Endodermal cell (in vitro differentiated cells): ENCODE measurements at regions not wholly inside any gene's neighbourhood (a gene's known extent, or its start where the extent isn't known, plus 50 kb on each side); places are given as distances from the start of the nearest gene placed in this dataset.

Experiments
- DNase-seq: peaks from one replicate; pipeline ENCODE4 v3.0.0-alpha.2; 2017
- H3K27ac ChIP-seq: 2 replicates; pipeline ENCODE4 v1.5.1; 2013; ENCODE audit warnings: mild to moderate bottlenecking, low read depth, low read length, moderate library complexity
- H3K27me3 ChIP-seq: 2 replicates; pipeline ENCODE4 v1.6.1; 2013; ENCODE audit warnings: mild to moderate bottlenecking, low read length, moderate library complexity; ENCODE audit not compliant: insufficient read depth, control insufficient read depth, poor library complexity, severe bottlenecking
- H3K36me3 ChIP-seq: 2 replicates; pipeline ENCODE4 v1.7.0; 2013; ENCODE audit warnings: mild to moderate bottlenecking, low read length, moderate library complexity; ENCODE audit not compliant: control insufficient read depth, insufficient read depth
- H3K4me1 ChIP-seq: one replicate; pipeline ENCODE4 v1.7.0; 2013; ENCODE audit warnings: low read length; ENCODE audit not compliant: control insufficient read depth, insufficient read depth
- H3K4me3 ChIP-seq: 2 replicates; pipeline ENCODE4 v1.5.1; 2013; ENCODE audit warnings: mild to moderate bottlenecking, low read length, moderate library complexity
- H3K9ac ChIP-seq: 2 replicates; pipeline ENCODE4 v1.6.1; 2013; ENCODE audit warnings: mild to moderate bottlenecking, low read length, moderate library complexity; ENCODE audit not compliant: poor library complexity, severe bottlenecking; ENCODE audit errors: extremely low read depth
- H3K9me3 ChIP-seq: 2 replicates; pipeline ENCODE4 v1.6.1; 2013; ENCODE audit warnings: mild to moderate bottlenecking, low read length, moderate library complexity; ENCODE audit not compliant: control insufficient read depth
- H3K27ac Mint-ChIP-seq: 2 replicates; pipeline ENCODE4 v1.8.0; 2020; ENCODE audit warnings: mixed read lengths
- H3K27me3 Mint-ChIP-seq: 2 replicates; pipeline ENCODE4 v1.8.0; 2021; ENCODE audit warnings: mild to moderate bottlenecking, mixed read lengths; ENCODE audit not compliant: insufficient read depth
- H3K36me3 Mint-ChIP-seq: 2 replicates; pipeline ENCODE4 v1.8.0; 2020; ENCODE audit warnings: low read depth, mixed read lengths
- H3K4me1 Mint-ChIP-seq: 2 replicates; pipeline ENCODE4 v1.8.0; 2020; ENCODE audit warnings: mixed read lengths
- H3K4me3 Mint-ChIP-seq: 2 replicates; pipeline ENCODE4 v1.8.0; 2020; ENCODE audit warnings: mild to moderate bottlenecking, moderate library complexity, mixed read lengths
- H3K9me3 Mint-ChIP-seq: 2 replicates; pipeline ENCODE4 v1.8.0; 2020; ENCODE audit warnings: mild to moderate bottlenecking, mixed read lengths
- CTCF ChIP-seq: fragments of 200-600 bp; sonication (generic); conservative IDR thresholded peaks from 2 replicates; pipeline ENCODE4 v1.5.0; 2021; ENCODE audit warnings: antibody characterized with exemption, mild to moderate bottlenecking
- WGBS, 2 experiments: methylation state at CpG; one replicate each; pipeline versions ENCODE4 v1.1.5 to v1.1.7; 2013; ENCODE audit warnings: missing lambda C conversion rate in 2 of 2, mixed read lengths in 1 of 2; ENCODE audit not compliant: insufficient coverage in 1 of 2, insufficient read length in 1 of 2; 5-methylcytosine and 5-hydroxymethylcytosine counted together

GRCh38 chr3:124605781-124606579, 124.3 kb upstream of the UMPS start:
- Mint-ChIP-seq H3K36me3 (no peaks in the 10 kb centered on the region), H3K9me3 (no peaks in the 10 kb centered on the region), H3K4me3 (no peak overlapping the region), H3K27ac (no peak overlapping the region), H3K4me1 (peaks cover 15% of the 10 kb centered on the region), H3K27me3 (no peaks in the 10 kb centered on the region)
- Histone ChIP-seq H3K9me3 (no peaks in the 10 kb centered on the region), H3K4me3 (no peak overlapping the region), H3K4me1 (peaks cover under 1% of the 10 kb centered on the region), H3K27me3 (no peaks in the 10 kb centered on the region), H3K27ac (no peak overlapping the region), H3K36me3 (no peaks in the 10 kb centered on the region), H3K9ac (no peak overlapping the region)
- no peak for TF ChIP-seq CTCF
- DNase-seq, result no peak
- 78 to 84% methylated on average over 4 to 6 of the region's 6 CpGs for WGBS, 2 experiments

- WGBS, 2 experiments, result 80 to 100% methylated on average over 1 of the region's 1 CpG
- Mint-ChIP-seq H3K27me3 (no peaks in the 10 kb centered on the region), H3K27ac (no peak overlapping the region), H3K36me3 (no peaks in the 10 kb centered on the region), H3K9me3 (no peaks in the 10 kb centered on the region), H3K4me1 (peaks cover 24% of the 10 kb centered on the region), H3K4me3 (no peak overlapping the region)
- Histone ChIP-seq H3K27me3 (no peaks in the 10 kb centered on the region), H3K36me3 (no peaks in the 10 kb centered on the region), H3K9ac (no peak overlapping the region), H3K4me3 (no peak overlapping the region), H3K27ac (no peak overlapping the region), H3K4me1 (peaks cover 5% of the 10 kb centered on the region), H3K9me3 (no peaks in the 10 kb centered on the region)
- TF ChIP-seq CTCF, result no peak
- no peak for DNase-seq
Observed at GRCh38 chr3:124607163-124607562, 123.1 kb upstream of the UMPS start.

- H3K27me3 ChIP-seq, result no peaks in the 10 kb centered on the region
- Mint-ChIP-seq H3K4me3 (no peak overlapping the region), H3K27ac (no peak overlapping the region), H3K4me1 (peaks cover 18% of the 10 kb centered on the region), H3K9me3 (no peaks in the 10 kb centered on the region), H3K36me3 (no peaks in the 10 kb centered on the region), H3K27me3 (no peaks in the 10 kb centered on the region)
- TF ChIP-seq CTCF, result no peak
- no peaks in the 10 kb centered on the region for H3K9me3 ChIP-seq
- DNase-seq, result no peak
- peaks cover 5% of the 10 kb centered on the region for H3K4me1 ChIP-seq
- no peaks in the 10 kb centered on the region for H3K36me3 ChIP-seq
- no peak overlapping the region for H3K9ac ChIP-seq
- H3K27ac ChIP-seq, result no peak overlapping the region
- H3K4me3 ChIP-seq, result no peak overlapping the region
- 88 to 100% methylated on average over 2 to 3 of the region's 3 CpGs for WGBS, 2 experiments
Observed at GRCh38 chr3:124609402-124609801, 120.8 kb upstream of the UMPS start.
